ENCODE measurements at regions not wholly inside any gene's neighbourhood (a gene's known extent, or its start where the extent isn't known, plus 50 kb on each side); places are given as distances from the start of the nearest gene placed in this dataset.

DNA sequence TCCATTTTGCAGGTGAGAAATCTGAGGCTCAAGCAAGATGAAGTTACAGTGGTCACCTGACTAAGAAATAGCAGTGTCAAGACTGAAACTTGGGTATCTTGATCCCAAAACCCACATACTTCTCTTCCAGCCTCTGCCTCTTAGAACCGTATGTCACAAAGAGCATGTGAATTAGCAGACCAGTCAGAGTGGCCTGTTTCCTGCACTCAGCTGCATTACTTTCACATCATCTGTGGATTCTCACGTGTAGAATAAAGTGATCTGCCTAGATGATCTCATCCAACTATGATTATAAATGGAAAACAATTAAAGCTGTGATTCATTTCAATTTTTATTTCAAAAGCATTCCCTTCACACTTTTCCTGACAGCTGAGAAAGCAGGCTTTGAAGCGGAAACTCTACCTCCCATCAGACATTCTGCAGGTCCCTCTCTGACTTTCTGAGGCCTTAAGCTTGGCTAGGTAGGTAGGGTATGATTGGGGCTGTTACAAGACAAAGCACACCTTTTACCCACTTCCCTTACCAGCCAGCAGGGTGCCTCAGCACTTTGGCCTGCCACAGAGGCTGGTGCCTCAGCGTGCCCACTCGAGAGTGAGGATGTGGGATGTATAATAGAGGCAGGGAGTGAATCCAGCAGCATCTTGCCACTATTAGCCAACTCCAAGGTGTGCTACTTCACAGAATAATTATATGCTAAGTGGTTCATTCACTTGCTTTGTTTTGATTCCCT is 70.2 kb upstream of the PDE1C start:
- DNase-seq (ENCODE audit: low read depth), result no peak

DNA sequence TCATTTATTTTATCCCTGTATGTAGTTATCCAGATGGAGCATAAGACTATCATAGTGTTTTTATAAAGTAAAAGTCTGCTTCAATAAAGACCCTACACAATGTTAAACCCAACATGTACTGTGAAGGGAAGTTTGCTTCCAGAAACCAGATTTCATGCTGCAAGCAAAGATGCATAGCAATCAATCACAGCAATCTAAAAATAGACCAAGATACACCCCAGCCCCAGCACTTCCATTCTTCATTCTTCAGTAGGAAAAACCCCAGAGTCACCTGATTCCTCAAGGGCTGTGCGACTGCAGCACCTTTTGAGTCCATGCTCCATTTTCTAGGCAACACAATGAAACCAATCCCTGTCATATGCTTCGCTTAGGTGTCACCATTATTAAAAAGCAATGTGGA is 66.9 kb upstream of the PDE1C start:
- DNase-seq (ENCODE audit: low read depth), result no peak

DNA sequence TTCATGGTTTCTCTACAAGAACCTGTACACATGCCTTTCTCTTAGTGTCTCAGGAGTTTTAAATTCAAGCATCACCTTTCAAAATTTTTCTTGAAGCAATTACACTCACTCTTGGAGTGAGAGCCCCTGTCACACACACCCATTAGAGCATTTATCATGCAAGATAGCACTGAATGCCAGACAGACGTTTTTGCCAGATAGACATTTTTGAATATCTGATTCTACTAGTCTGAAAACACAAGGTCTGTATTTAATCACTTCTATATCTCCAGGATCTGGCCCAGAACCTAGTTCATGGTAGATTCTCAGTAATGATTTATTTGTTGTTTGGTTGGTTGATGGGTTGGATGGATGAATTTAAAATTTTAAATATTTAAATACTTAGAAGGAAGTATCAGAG is 60.9 kb upstream of the PDE1C start:
- DNase-seq (ENCODE audit: low read depth), result no peak

DNA sequence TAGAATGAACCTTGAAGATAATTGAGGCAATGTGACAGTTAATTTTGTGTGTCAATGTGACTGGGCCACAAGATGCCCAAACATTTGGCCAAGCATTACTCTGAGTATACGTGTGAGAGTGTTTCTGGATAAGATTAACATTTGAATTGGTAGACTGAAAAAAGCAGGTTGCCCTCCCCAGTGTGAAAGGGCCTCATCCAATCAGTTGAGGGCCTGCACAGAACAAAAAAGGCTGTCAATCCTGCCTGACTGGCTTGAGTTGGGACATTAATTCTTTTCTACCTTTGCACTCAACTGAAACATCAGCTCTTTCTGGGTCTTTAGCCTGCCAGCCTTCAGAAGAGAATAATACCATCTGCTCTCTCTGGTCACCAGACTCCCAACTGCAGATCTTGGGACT is 56.6 kb upstream of the PDE1C start:
- no peak for DNase-seq (ENCODE audit: low read depth)
